Parathyroid adenoma (tissue), 2 donors: ENCODE measurements at regions not wholly inside any gene's neighbourhood (a gene's known extent, or its start where the extent isn't known, plus 50 kb on each side); places are given as distances from the start of the nearest gene placed in this dataset.

ENCODE experiments used
- H2AFZ ChIP-seq: fragments of 300-600 bp; sonication (generic); one replicate; pipeline ENCODE4 v1.7.0; 2017; ENCODE audit warnings: antibody characterized with exemption, mild to moderate bottlenecking
- H3K27ac ChIP-seq: fragments of 300-600 bp; sonication (generic); one replicate; pipeline ENCODE4 v1.7.0; 2017
- H3K27me3 ChIP-seq: fragments of 300-600 bp; sonication (generic); one replicate; pipeline ENCODE4 v1.7.0; 2017; ENCODE audit warnings: low read length; ENCODE audit not compliant: control insufficient read depth, insufficient read depth
- H3K36me3 ChIP-seq: fragments of 300-600 bp; sonication (generic); one replicate; pipeline ENCODE4 v1.7.0; 2017; ENCODE audit warnings: low read length; ENCODE audit not compliant: control insufficient read depth, insufficient read depth
- H3K4me1 ChIP-seq: fragments of 300-600 bp; sonication (generic); one replicate; pipeline ENCODE4 v1.7.0; 2017; ENCODE audit warnings: control low read depth
- H3K4me2 ChIP-seq: fragments of 300-600 bp; sonication (generic); one replicate; pipeline ENCODE4 v1.7.0; 2017; ENCODE audit warnings: low read length
- H3K4me3 ChIP-seq: fragments of 300-600 bp; sonication (generic); one replicate; pipeline ENCODE4 v1.7.0; 2017; ENCODE audit warnings: low read depth, low read length
- H3K79me2 ChIP-seq: fragments of 300-600 bp; sonication (generic); one replicate; pipeline ENCODE4 v1.7.0; 2017; ENCODE audit warnings: control low read depth
- H3K9ac ChIP-seq: fragments of 300-600 bp; sonication (generic); one replicate; pipeline ENCODE4 v1.7.0; 2017; ENCODE audit warnings: mild to moderate bottlenecking
- H3K9me3 ChIP-seq: fragments of 300-600 bp; sonication (generic); one replicate; pipeline ENCODE4 v1.7.0; 2017; ENCODE audit warnings: low read length; ENCODE audit not compliant: control insufficient read depth
- TF ChIP-seq, protein P1 (sequence below): fragments of 300-600 bp; sonication (generic); IDR thresholded peaks from one replicate; pipeline ENCODE4 v1.7.0; 2017; ENCODE audit warnings: antibody characterized with exemption, mild to moderate bottlenecking
- donor health status: primary hyperparathyroidism.

DNA sequence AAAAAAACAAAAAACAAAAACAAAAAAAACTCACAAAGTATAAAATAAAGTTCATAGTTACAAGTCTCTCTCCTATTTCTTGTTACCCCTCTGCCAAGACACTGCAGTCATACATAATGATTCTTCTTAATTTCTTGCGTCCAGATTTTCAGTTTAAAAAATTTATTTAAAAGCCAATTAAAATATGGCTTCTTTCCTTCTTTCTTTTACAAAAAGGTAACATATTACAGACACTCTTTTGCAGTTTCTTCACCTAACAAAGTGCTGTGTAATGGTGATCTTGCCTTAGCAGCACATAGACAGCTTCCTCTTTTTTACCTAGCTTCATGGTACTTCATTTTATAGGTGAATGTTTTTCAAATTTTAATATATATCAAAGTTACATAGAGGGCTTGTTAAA lies 136.1 kb upstream of the SGO1 start:
- no peak overlapping the region for H3K4me3 ChIP-seq
- H3K79me2 ChIP-seq: no peaks in the 10 kb centered on the region
- no peaks in the 10 kb centered on the region for H3K36me3 ChIP-seq
- H3K9me3 ChIP-seq: no peaks in the 10 kb centered on the region
- TF ChIP-seq, protein P1, sequence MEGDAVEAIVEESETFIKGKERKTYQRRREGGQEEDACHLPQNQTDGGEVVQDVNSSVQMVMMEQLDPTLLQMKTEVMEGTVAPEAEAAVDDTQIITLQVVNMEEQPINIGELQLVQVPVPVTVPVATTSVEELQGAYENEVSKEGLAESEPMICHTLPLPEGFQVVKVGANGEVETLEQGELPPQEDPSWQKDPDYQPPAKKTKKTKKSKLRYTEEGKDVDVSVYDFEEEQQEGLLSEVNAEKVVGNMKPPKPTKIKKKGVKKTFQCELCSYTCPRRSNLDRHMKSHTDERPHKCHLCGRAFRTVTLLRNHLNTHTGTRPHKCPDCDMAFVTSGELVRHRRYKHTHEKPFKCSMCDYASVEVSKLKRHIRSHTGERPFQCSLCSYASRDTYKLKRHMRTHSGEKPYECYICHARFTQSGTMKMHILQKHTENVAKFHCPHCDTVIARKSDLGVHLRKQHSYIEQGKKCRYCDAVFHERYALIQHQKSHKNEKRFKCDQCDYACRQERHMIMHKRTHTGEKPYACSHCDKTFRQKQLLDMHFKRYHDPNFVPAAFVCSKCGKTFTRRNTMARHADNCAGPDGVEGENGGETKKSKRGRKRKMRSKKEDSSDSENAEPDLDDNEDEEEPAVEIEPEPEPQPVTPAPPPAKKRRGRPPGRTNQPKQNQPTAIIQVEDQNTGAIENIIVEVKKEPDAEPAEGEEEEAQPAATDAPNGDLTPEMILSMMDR: no peak
- H3K27me3 ChIP-seq: no peaks in the 10 kb centered on the region
- H3K4me1 ChIP-seq: no peaks in the 10 kb centered on the region
- H3K4me2 ChIP-seq: no peak overlapping the region
- H2AFZ ChIP-seq: no peak overlapping the region
- no peak overlapping the region for H3K9ac ChIP-seq
- H3K27ac ChIP-seq: no peak overlapping the region

DNA sequence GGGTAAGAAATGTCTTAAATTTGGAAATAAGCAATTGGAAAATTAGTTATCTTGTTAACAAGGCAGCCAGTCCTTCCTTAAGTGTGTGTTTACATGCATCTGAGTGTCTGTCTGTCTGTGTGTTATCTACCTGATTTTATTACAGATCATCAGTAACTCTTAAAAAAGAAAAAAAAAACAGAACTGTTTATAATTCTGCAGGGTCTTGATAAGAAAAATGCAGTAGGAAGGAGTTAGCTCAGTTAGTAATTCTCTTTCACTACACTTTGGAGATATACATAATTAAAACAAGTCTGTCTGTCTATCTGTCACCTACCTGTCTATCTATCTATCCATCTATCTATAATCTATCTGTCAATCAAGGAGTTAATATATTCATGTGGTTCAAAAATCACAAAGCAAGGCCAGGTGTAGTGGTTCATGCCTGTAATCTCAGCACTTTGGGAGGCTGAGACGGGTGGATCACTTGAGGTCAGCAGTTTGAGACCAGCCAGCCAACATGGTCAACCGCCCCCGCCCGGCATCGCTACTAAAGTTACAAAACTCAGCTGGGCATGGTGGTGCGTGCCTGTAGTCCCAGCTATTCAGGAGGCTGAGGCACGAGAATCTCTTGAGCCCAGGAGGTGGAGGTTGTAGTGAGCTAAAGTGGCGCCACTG lies 135.5 kb upstream of the SGO1 start:
- H3K9me3 ChIP-seq: no peaks in the 10 kb centered on the region
- no peak overlapping the region for H3K4me2 ChIP-seq
- TF ChIP-seq, protein P1: no peak
- no peaks in the 10 kb centered on the region for H3K79me2 ChIP-seq
- H3K9ac ChIP-seq: no peak overlapping the region
- H3K27me3 ChIP-seq: no peaks in the 10 kb centered on the region
- H3K4me1 ChIP-seq: no peaks in the 10 kb centered on the region
- no peak overlapping the region for H2AFZ ChIP-seq
- no peak overlapping the region for H3K4me3 ChIP-seq
- H3K27ac ChIP-seq: no peak overlapping the region
- H3K36me3 ChIP-seq: no peaks in the 10 kb centered on the region

DNA sequence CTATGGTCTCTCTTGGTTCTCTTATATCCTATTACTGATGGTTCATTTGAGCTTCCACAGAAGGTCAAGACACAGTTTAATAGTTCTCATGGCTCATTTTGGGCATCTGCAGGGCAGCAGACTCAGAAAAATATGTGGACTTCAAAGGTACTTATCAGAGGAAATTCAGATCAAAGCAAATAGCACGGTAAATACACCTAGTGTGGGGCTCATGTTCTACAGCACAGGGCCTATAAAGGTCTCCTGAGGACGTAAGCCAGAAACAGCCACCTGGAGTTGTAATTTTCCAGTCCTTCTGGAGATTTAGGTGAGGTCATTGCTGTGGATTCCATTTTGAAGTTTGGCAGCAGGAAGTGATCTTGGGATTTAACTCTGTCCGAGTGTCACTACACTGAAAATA lies 134.5 kb upstream of the SGO1 start:
- TF ChIP-seq, protein P1: no peak
- no peaks in the 10 kb centered on the region for H3K27me3 ChIP-seq
- H3K9me3 ChIP-seq: no peaks in the 10 kb centered on the region
- H3K79me2 ChIP-seq: no peaks in the 10 kb centered on the region
- H2AFZ ChIP-seq: no peak overlapping the region
- no peak overlapping the region for H3K27ac ChIP-seq
- H3K9ac ChIP-seq: no peak overlapping the region
- no peaks in the 10 kb centered on the region for H3K4me1 ChIP-seq
- no peak overlapping the region for H3K4me2 ChIP-seq
- H3K4me3 ChIP-seq: no peak overlapping the region
- no peaks in the 10 kb centered on the region for H3K36me3 ChIP-seq

DNA sequence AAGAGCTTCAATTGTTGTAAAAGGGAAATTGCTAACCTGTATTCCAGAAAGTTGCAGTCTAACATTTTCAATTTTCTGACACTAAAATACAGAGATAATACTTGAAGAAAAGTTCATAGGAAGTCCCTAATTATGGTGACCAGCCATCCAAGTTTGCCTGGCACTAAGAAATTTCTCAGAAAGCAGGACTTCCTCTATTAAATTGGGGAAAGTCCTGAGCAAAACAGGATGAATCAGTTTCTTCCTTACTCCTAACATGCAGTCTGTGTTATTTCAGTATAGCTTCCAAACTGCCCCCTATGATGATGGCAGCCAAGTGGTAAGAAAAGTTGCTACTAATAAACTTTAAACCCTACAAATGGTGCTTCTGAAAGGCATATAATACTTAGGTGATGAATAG lies 133.5 kb upstream of the SGO1 start:
- Histone ChIP-seq H3K4me2 (no peak overlapping the region), H3K79me2 (no peaks in the 10 kb centered on the region), H3K27ac (no peak overlapping the region), H3K4me1 (no peaks in the 10 kb centered on the region), H3K4me3 (no peak overlapping the region), H3K36me3 (no peaks in the 10 kb centered on the region), H2AFZ (no peak overlapping the region), H3K27me3 (no peaks in the 10 kb centered on the region), H3K9ac (no peak overlapping the region), H3K9me3 (no peaks in the 10 kb centered on the region)
- TF ChIP-seq, protein P1: no peak

DNA sequence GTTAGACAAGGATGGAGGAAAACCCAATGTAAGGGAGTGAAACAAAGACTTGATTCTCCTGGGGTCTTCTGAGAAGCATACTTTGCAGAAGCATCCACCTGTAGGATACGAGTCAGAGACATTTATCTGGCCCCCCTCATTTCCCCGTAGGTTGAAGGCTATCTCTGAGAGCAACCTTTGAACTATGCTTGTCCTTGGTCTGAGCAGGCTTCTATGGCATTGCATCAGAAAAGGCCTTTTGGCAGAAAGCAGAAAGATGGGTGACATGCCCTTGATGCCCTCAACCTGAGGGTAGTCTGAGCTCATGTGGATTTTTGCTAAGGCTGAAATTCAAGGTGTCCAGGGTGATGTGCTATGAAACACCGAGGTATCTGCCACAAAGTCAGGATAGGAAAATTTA lies 131.6 kb upstream of the SGO1 start:
- H3K27me3 ChIP-seq: no peaks in the 10 kb centered on the region
- no peaks in the 10 kb centered on the region for H3K79me2 ChIP-seq
- no peak overlapping the region for H3K4me2 ChIP-seq
- H3K36me3 ChIP-seq: no peaks in the 10 kb centered on the region
- H3K4me1 ChIP-seq: no peaks in the 10 kb centered on the region
- TF ChIP-seq, protein P1: no peak
- no peak overlapping the region for H3K27ac ChIP-seq
- no peak overlapping the region for H3K4me3 ChIP-seq
- no peak overlapping the region for H2AFZ ChIP-seq
- H3K9me3 ChIP-seq: no peaks in the 10 kb centered on the region
- no peak overlapping the region for H3K9ac ChIP-seq
